ENCODE measurements at regions not wholly inside any gene's neighbourhood (a gene's known extent, or its start where the extent isn't known, plus 50 kb on each side); places are given as distances from the start of the nearest gene placed in this dataset.
A peak's percentile ranks its signal among the peaks of the same experiment; 100 is the strongest.

- peak; percentile 72 for DNase-seq (ENCODE audit: low spot score)
Observed at GRCh38 chr5:93163010-93163663, 417.9 kb downstream of the NR2F1-AS1 start.

- DNase-seq (ENCODE audit: low spot score) = no peak
Observed at GRCh38 chr5:93161661-93162654, 419.1 kb downstream of the NR2F1-AS1 start.

GRCh38 chr5:93158841-93159240, 422.2 kb downstream of the NR2F1-AS1 start:
- DNase-seq (ENCODE audit: low spot score) = no peak

GRCh38 chr5:93156566-93156965, 424.5 kb downstream of the NR2F1-AS1 start:
- no peak for DNase-seq (ENCODE audit: low spot score)

- no peak for DNase-seq (ENCODE audit: low spot score)
Observed at GRCh38 chr5:93154535-93154934, 426.5 kb downstream of the NR2F1-AS1 start.

GRCh38 chr5:93153461-93153860, 427.6 kb downstream of the NR2F1-AS1 start:
- DNase-seq (ENCODE audit: low spot score) = no peak

GRCh38 chr5:93151896-93152295, 429.1 kb downstream of the NR2F1-AS1 start:
- DNase-seq (ENCODE audit: low spot score) = no peak

GRCh38 chr5:93151121-93151520, 429.9 kb downstream of the NR2F1-AS1 start:
- no peak for DNase-seq (ENCODE audit: low spot score)

GRCh38 chr5:93150311-93151012, 430.6 kb downstream of the NR2F1-AS1 start:
- DNase-seq (ENCODE audit: low spot score) = no peak

GRCh38 chr5:93145767-93146166, 435.3 kb downstream of the NR2F1-AS1 start:
- no peak for DNase-seq (ENCODE audit: low spot score)

- no peak for DNase-seq (ENCODE audit: low spot score)
Observed at GRCh38 chr5:93145019-93145418, 436.0 kb downstream of the NR2F1-AS1 start.

GRCh38 chr5:93141969-93142368, 439.1 kb downstream of the NR2F1-AS1 start:
- DNase-seq (ENCODE audit: low spot score) = no peak

GRCh38 chr5:93130624-93131490, 450.2 kb downstream of the NR2F1-AS1 start:
- DNase-seq (ENCODE audit: low spot score) = no peak

- no peak for DNase-seq (ENCODE audit: low spot score)
Observed at GRCh38 chr5:93126634-93127033, 454.4 kb downstream of the NR2F1-AS1 start.

GRCh38 chr5:93123127-93123526, 457.9 kb downstream of the NR2F1-AS1 start:
- no peak for DNase-seq (ENCODE audit: low spot score)

GRCh38 chr5:93122446-93122845, 458.6 kb downstream of the NR2F1-AS1 start:
- no peak for DNase-seq (ENCODE audit: low spot score)

- no peak for DNase-seq (ENCODE audit: low spot score)
Observed at GRCh38 chr5:93120771-93121170, 460.2 kb downstream of the NR2F1-AS1 start.

- no peak for DNase-seq (ENCODE audit: low spot score)
Observed at GRCh38 chr5:93120051-93120450, 461.0 kb downstream of the NR2F1-AS1 start.

GRCh38 chr5:93117751-93118531, 463.1 kb downstream of the NR2F1-AS1 start:
- no peak for DNase-seq (ENCODE audit: low spot score)

GRCh38 chr5:93107805-93108520, 473.1 kb downstream of the NR2F1-AS1 start:
- DNase-seq (ENCODE audit: low spot score) = no peak

Data from umbilical cord (tissue), 1 donor.